Right renal pelvis (tissue), 4 donors: ENCODE measurements at regions not wholly inside any gene's neighbourhood (a gene's known extent, or its start where the extent isn't known, plus 50 kb on each side); places are given as distances from the start of the nearest gene placed in this dataset.
"Not testable (repeated sequence)": the region's sequence is repeated elsewhere in the genome, so short reads cannot be mapped to it uniquely, and the experiment has no call there.

Experiments used
- DNase-seq, 4 donors: peaks; one replicate each; pipeline ENCODE4 v3.0.0-alpha.2; 2013; ENCODE audit warnings: low read depth in 4 of 4, low spot score in 3 of 4, missing footprints in 1 of 4

DNA sequence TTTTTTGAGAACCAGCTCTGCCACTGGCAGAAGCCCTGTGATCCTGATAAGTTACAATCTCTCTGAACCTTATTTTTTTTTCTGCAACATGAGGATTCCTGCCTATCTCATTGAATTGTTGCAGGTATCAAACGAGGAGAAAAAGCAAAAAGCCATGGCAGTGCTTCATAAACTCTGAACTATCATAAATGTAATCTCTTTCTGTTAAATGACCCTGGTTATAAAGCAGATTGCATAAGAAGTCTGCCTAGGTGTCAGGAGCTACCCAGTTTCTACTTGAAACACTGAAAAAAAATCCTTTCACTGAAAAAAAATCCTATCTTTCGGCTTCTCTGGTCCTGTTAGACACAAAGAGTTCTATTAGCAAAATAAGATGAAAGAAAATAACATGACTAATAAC is 172.7 kb downstream of the FAM43A start:
- no peak for DNase-seq

DNA sequence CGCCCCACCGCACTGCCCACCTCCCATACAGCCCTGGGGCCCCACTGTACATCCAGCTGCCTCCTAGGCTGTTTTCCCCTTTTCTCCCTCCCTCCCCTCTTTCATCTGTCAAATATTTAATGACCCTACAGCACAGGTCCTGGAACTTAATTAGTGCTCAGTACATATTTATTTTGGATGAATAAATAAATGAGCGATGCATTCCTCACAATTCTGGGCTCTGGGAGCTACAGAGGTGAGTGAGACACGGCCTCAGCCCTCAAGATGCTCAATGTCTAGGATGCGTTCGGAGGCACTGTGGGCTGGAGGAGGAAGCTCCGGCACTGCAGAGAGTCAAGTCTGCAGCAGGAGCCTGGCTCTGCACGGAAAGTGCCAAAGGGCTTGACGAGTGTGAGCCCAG is 175.0 kb downstream of the FAM43A start:
- no peak for DNase-seq

GRCh38 chr3:194861375-194861774 is 175.7 kb downstream of the FAM43A start:
- no peak for DNase-seq

- DNase-seq = no peak
These were observed 179.4 kb downstream of the FAM43A start for GRCh38 chr3:194865061-194865460.

- no peak for DNase-seq
These were observed 179.9 kb downstream of the FAM43A start for GRCh38 chr3:194865615-194866014.

DNA sequence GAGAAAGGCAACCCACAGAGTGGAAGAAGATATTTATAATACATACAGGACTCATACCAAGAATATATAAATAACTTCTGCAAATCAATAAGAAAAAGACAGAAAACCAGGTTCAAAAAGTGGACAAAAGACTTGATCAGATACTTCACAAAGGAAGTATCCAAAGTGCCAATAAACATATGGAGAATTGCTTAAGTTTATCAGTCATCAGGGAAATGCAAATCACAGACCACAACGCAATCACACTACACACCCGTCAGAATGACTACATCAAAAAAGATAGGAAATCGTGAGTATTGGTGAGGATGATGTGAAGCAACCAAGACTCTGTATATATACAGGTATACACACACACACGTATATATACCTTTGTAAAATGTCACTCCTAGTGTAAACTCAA is 180.6 kb downstream of the FAM43A start:
- no peak for DNase-seq

DNA sequence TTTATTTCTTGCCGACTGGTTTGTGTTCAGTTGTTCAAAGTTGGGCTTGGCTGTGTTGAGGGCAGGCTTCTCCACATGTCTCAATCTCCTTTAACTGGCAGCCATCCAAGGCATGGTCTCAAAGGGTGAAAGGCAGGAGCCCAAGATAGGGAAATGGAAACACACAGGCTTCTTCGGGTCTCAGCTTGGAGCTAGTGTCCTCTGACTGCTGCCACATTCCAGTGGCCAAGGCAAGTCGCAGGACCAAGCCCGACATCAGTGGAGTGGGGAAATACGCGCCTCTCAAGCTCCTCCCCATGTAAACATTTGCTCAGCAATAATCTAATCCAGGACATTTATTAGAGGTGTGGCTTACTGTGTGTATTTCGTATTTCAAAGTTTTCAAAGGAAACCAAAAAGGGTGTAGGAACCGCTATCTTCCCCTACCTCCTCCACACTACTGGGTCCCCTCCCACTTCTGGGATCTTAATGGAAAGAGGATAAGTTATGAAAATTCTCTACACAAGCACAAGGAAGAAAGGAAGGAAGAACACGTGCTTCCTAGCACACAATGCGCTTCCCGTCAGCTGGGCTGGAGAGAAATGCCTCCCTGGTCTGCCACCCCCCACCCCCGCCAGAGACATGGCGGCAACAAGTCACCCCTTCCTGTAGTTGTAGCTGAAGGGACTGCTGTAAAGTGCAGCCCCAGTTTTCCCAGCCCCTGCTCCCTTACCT is 181.7 kb downstream of the FAM43A start:
- DNase-seq = no peak

- DNase-seq = no peak
These were observed 183.1 kb downstream of the FAM43A start for GRCh38 chr3:194868831-194869230.

DNA sequence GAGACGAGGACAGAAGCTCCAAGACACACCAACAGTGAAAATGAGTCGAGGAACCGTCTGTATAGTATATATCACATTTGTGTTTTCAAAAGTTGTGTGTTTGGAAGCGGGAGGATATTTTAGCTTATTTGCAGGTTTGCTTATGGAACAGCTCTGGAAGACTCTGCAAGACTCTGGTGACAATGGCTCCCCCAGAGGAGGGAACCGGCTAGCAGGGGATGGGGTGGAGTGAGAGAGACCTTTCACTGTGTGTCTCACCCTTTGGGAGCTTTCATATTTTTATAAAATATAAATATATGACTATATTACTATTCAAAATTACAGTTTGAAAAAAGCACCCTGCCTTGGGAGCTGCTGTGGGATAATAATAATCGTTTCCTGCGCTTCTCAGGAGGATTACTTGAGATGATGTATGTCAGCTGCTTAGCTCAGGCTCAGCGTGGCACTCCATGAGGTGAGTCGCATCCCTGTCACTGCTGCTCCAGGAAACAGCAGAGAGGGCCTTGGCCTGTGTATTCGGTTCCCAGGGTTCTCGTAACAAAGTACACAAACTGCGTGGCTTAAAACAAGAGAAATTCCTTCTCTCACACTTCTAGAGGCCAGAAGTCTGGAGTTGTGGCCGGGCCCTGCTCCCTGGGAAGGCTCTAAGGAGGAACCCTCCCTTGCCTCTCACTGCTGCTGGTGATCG is 183.9 kb downstream of the FAM43A start:
- no peak for DNase-seq

DNA sequence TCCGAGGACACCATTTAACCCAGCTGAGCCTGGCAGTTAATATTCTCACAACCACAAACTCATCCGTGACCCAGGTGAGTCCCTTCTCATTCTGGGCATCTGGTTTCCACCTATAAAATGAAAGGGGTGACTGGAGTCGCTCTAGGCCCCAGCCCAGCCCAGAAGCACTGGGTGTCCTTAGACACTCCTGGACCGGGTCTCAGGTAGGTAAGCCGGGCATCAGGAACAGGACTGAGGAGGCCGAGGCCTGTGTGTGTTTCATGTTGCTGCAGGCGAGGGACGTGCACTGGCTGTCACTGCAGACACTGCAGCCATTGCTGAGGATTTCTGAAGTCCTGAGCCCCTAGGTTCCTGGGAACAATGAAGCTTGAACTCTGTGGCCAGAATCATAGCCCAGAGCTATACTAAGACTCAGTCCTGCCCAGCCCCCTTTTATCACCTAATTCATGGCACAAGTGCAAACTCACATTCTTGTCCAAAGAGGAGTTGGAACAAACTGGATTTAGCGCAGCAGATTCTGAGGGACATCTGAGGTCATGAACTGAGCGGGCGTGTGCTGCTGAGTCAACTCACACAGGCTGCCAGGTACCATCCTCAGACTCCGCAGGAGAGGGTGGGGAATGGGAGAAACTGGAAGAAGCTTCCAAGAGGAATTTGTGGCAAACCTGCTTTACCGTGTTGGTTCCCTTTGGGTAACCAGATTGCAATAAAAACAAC is 184.9 kb downstream of the FAM43A start:
- DNase-seq = no peak

- peak in 1 of 4 donors; percentile 29 for DNase-seq
These were observed 185.6 kb downstream of the FAM43A start for GRCh38 chr3:194871143-194871863.

DNA sequence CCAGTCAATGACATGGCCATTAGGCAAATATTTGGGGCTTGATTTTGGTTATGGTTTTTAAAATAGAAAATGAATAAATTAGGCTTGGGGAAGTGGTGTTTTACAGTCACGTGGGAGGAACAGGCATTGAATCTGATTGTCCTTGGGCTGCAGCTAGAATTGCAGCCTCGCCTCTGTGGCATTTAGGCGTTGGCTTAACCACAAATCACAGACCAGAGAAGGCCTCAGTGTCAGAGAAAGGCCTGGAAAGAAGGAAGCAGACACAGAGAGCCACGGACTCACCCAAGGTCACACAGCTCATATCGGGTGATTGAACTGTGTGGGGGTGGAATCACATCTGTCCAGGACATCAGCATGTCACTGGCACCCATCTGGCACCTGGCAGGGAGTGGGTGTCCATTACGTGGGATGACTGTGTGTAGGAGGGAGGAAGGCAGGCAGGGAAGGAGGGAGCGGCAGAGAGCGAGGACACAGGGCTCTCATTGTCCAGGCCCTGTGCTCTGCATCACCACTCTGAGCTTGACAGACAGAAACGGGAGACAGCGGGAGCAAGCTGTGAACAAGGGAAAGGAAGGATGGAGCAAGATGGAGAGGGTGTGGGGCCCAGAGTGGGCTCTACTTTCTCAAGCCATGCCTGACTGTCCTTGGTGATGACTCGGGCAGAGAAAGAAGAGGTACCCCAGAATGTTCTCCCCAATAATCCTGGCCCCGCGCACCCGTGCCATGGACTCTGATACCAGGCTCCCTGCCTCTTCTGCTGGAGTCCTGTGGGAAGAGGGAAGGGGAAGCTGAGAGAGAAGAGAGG is 186.4 kb downstream of the FAM43A start:
- no peak for DNase-seq

GRCh38 chr3:194872669-194872977 is 186.9 kb downstream of the FAM43A start:
- DNase-seq = no peak

- not testable (repeated sequence) for DNase-seq
These were observed 187.8 kb downstream of the FAM43A start for GRCh38 chr3:194873474-194873873.

- no peak for DNase-seq
These were observed 188.5 kb downstream of the FAM43A start for GRCh38 chr3:194874206-194874605.

- no peak for DNase-seq
These were observed 189.1 kb downstream of the FAM43A start for GRCh38 chr3:194874783-194875182.

GRCh38 chr3:194875581-194876402 is 190.1 kb downstream of the FAM43A start:
- no peak for DNase-seq

- DNase-seq = no peak
These were observed 190.9 kb downstream of the FAM43A start for GRCh38 chr3:194876403-194877095.
